Cardiac fibroblast (primary cell): ENCODE measurements at regions not wholly inside any gene's neighbourhood (a gene's known extent, or its start where the extent isn't known, plus 50 kb on each side); places are given as distances from the start of the nearest gene placed in this dataset.

Experiments used
- DNase-seq, 2 donors: peaks; one replicate each; pipeline versions ENCODE4 v3.0.0 to v3.0.0-alpha.2; 2010; ENCODE audit warnings: low read depth in 2 of 2
- H3K4me3 ChIP-seq, 2 donors: replicated peaks in 1 of 2; 1 replicate in 1 of 2; 2 replicates in 1 of 2; pipeline ENCODE4 v1.5.1; 2011; ENCODE audit warnings: low read depth in 2 of 2, low read length in 2 of 2, mild to moderate bottlenecking in 2 of 2, moderate library complexity in 1 of 2
- TF ChIP-seq, protein P1 (sequence below): IDR thresholded peaks from one replicate; pipeline ENCODE4 v1.5.1; 2011; ENCODE audit warnings: low read depth, mild to moderate bottlenecking, low read length, inconsistent platforms

DNA sequence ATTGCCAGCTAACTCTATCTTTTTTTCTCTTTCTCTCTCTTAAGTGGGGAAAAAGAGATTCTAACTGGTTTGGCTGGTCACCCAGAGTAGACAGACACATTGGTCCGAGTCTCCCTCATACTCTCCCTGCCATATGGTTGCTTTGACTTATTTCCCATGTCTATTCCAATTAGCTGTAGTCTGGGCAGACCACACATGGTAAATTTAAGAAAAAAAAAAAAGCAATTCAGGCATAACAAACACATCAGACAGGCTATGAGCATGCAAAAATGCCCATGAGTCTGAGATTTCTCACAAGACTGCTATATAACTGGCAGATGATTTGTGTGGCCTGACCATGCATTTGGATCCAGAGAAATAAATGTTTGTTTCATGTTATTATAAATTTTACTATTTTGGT lies 110.2 kb upstream of the FGF10 start:
- H3K4me3 ChIP-seq: no peak overlapping the region
- TF ChIP-seq, protein P1, sequence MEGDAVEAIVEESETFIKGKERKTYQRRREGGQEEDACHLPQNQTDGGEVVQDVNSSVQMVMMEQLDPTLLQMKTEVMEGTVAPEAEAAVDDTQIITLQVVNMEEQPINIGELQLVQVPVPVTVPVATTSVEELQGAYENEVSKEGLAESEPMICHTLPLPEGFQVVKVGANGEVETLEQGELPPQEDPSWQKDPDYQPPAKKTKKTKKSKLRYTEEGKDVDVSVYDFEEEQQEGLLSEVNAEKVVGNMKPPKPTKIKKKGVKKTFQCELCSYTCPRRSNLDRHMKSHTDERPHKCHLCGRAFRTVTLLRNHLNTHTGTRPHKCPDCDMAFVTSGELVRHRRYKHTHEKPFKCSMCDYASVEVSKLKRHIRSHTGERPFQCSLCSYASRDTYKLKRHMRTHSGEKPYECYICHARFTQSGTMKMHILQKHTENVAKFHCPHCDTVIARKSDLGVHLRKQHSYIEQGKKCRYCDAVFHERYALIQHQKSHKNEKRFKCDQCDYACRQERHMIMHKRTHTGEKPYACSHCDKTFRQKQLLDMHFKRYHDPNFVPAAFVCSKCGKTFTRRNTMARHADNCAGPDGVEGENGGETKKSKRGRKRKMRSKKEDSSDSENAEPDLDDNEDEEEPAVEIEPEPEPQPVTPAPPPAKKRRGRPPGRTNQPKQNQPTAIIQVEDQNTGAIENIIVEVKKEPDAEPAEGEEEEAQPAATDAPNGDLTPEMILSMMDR: no peak
- DNase-seq: no peak

DNA sequence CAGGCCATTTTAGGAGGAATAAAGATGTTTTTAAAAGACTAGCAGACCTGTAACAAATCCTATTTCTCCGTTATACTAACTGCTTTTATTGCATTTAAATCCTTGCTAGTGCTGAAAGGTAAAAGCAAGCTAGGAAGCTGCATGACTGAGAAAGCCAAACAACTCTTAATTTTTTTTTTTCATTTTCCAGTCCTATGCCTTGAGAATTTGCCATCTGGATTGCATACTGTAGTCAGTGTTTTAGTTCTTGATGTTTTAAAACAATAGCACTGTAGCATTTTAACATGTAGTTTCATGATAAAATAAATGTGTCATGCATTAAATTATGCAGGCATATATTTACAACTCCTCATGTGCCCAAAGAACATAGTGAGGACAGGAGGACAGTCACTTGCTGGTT lies 108.4 kb upstream of the FGF10 start:
- TF ChIP-seq, protein P1: no peak
- no peak overlapping the region for H3K4me3 ChIP-seq
- DNase-seq: no peak

DNA sequence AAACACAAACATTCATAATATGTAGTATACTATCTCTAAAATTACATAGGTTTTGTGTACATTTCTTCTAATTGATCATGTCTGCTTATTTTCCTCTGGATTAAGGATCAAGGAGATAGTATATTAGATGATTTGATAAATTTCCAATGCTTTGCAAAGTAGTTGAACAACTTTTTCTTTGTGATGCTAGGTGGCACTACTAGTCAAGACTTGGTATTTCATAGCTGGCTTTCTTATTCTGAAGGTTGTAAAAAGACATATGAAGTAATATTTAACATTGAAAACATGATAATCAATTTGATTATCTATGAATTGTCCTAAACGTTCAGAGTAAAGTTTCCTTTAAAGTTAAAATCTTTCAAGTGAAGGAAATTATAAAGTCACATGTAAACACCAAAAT lies 106.1 kb upstream of the FGF10 start:
- TF ChIP-seq, protein P1: no peak
- DNase-seq: no peak

DNA sequence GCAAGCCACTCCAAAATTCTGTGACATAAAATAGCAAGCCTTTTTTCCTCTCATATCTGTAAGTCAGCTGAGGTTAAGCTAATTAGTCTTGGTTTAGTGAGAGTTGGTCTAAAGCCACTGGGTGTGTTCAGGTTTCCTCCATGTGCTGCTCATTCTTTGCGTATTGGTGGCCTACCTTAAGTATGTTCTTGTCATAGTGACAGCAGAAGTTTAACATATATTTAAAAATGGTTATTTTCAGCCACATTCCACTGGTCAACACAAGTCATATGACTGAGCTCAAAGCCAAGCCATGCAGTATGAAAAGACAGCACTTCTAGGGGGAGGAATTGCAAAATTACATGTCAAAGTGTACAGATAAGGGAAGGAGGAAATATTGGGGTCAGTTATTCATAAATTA lies 100.5 kb upstream of the FGF10 start:
- no peak for DNase-seq
- TF ChIP-seq, protein P1: no peak
- no peak overlapping the region for H3K4me3 ChIP-seq

More for the DNA sequence above, 106.1 kb upstream of the FGF10 start:
- no peak overlapping the region for H3K4me3 ChIP-seq

DNA sequence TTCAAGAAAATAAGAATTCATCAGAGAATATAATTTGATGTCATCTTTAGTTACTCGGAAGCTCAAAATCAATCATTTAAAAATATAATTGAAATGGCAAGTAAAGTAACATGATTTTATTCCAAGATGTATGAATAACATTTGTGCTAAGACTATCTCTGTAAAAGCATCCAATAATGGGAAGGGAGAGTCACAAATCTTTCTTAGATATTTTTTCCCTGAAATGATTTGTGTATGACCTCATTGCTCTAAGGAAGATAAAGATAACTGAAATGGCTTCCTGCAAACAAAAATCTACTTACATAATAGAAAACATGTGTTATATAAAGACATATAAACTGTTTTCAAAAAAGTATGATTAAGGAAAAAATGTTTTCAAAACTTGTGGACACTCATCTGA lies 97.4 kb upstream of the FGF10 start:
- DNase-seq: no peak
- H3K4me3 ChIP-seq: no peak overlapping the region
- TF ChIP-seq, protein P1: no peak

DNA sequence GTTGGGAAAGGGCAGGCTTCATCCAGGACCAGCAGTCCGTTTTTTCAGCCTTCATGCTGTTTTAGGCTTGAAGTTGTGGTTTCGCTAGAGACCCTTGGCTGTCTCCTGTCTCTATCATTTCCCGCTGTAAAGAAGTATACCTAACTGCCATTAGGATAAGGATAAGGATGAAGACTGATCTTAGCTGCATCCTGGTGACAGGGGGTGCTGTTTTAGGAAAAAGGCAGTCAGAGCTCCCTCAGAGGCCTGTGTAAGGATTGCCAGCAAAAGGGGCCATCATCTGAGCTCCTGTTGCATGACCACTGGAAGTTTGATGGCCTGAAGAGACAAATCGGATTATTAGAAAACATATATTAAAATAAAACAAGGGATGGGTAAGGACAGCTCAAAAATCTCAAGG lies 64.8 kb upstream of the FGF10 start:
- H3K4me3 ChIP-seq: no peak overlapping the region
- TF ChIP-seq, protein P1: no peak
- no peak for DNase-seq

DNA sequence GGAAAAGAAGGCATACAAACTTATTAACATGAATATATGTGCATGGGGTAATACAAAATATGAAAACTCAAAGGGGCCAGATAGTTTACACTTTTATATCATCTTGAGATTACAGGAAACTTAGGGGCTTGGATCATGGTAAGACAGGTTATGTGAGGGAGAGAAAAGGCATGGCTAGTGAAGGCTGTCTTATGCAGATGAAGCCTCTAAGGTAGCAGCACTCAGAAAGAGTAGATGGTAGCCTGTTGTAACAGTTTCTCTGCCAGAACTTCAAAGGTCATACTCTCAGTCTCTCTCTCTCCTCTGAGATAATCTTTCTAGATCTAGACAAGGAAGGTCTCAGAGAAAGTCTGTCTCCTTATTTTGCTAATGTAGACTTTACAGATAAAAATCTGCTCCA lies 57.2 kb upstream of the FGF10 start:
- no peak for DNase-seq
- TF ChIP-seq, protein P1: no peak
- no peak overlapping the region for H3K4me3 ChIP-seq
